HepG2 (cell line): ENCODE measurements at regions not wholly inside any gene's neighbourhood (a gene's known extent, or its start where the extent isn't known, plus 50 kb on each side); places are given as distances from the start of the nearest gene placed in this dataset.

ENCODE experiments used
- ATAC-seq: fragments of 200-7000 bp; cut with Tn5 transposase; 3 replicates; pipeline ENCODE4 v1.9.1; 2020; ENCODE audit warnings: mild to moderate bottlenecking, moderate library complexity
- BruUV-seq: library from RNA; stranded (reverse); fragments of 400-500 nt; replicated peaks from 2 replicates; lab custom pipeline; 2021; lab: Mats Ljungman, UMichigan
- CTCF ChIA-PET: fragments of 300-600 bp; formaldehyde crosslinking; extraction: SDS; loops from one replicate; lab custom pipeline; 2021; ENCODE audit warnings: low total read pairs, inconsistent platforms, low intra/inter-chr PET ratio; lab: Yijun Ruan, JAX
- POLR2A ChIA-PET: fragments of 350-600 bp; sonication (Branson Sonifier 250); formaldehyde crosslinking; loops from one replicate; lab custom pipeline; 2020; ENCODE audit warnings: antibody characterized with exemption, inconsistent platforms; lab: Yijun Ruan, JAX
- DNase-seq: peaks from one replicate; pipeline ENCODE4 v3.0.0-alpha.2; 2015; ENCODE audit warnings: low spot score
- FAIRE-seq: peaks from 3 replicates; lab custom pipeline; 2011; peaks lifted over from hg19 to GRCh38; lab: Jason Lieb, UNC
- H2AFZ ChIP-seq: one replicate; pipeline ENCODE4 v1.6.1; 2011; ENCODE audit warnings: low read length, inconsistent platforms
- H3K27ac ChIP-seq: fragments of 300-600 bp; 3 replicates; pipeline ENCODE4 v1.8.0; 2011; ENCODE audit warnings: mixed run types, mild to moderate bottlenecking, mixed read lengths, low read length, inconsistent platforms; ENCODE audit not compliant: insufficient read depth; ENCODE audit errors: extremely low read length
- H3K27me3 ChIP-seq, 2 experiments: fragments of 200-600 bp in 1 of 2; 2 replicates in 1 of 2; 3 replicates in 1 of 2; pipeline versions ENCODE4 v1.6.0 to v1.8.0; 2011; ENCODE audit warnings: low read length in 2 of 2, mild to moderate bottlenecking in 2 of 2, moderate library complexity in 2 of 2, inconsistent platforms in 1 of 2; ENCODE audit not compliant: insufficient read depth in 2 of 2, control insufficient read depth in 1 of 2
- H3K36me3 ChIP-seq, 2 experiments: fragments of 200-600 bp in 1 of 2; replicated peaks in 1 of 2; 2 replicates in 1 of 2; 3 replicates in 1 of 2; pipeline versions ENCODE4 v1.5.1 to v1.8.0; 2011; ENCODE audit warnings: low read length in 2 of 2, inconsistent platforms in 1 of 2; ENCODE audit not compliant: insufficient read depth in 2 of 2, control insufficient read depth in 1 of 2
- H3K4me1 ChIP-seq: 2 replicates; pipeline ENCODE4 v1.5.1; 2012; ENCODE audit warnings: low read length, inconsistent platforms; ENCODE audit not compliant: insufficient read depth
- H3K4me2 ChIP-seq: 2 replicates; pipeline ENCODE4 v1.6.0; 2011; ENCODE audit warnings: low read depth, low read length, inconsistent platforms
- H3K4me3 ChIP-seq, 3 experiments: fragments of 200-600 bp in 1 of 3; sonication (generic), shearing (Covaris generic) in 1 of 3; replicated peaks in 1 of 3; 2 replicates each; pipeline ENCODE4 v1.5.1; 2011 to 2016; ENCODE audit warnings: low read length in 3 of 3, inconsistent platforms in 2 of 3, low read depth in 2 of 3, mild to moderate bottlenecking in 2 of 3, control low read depth in 1 of 3, mixed read lengths in 1 of 3; ENCODE audit not compliant: insufficient read depth in 1 of 3
- H3K79me2 ChIP-seq: one replicate; pipeline ENCODE4 v1.6.1; 2011; ENCODE audit warnings: low read length, inconsistent platforms; ENCODE audit not compliant: insufficient read depth
- H3K9ac ChIP-seq: 2 replicates; pipeline ENCODE4 v1.6.0; 2011; ENCODE audit warnings: mild to moderate bottlenecking, low read depth, low read length, inconsistent platforms; ENCODE audit not compliant: insufficient read depth
- H3K9me3 ChIP-seq: 2 replicates; pipeline ENCODE4 v1.5.1; 2012; ENCODE audit warnings: mild to moderate bottlenecking, low read length
- H4K20me1 ChIP-seq: 2 replicates; pipeline ENCODE4 v1.6.0; 2011; ENCODE audit warnings: inconsistent platforms, mild to moderate bottlenecking, low read length, moderate library complexity; ENCODE audit not compliant: insufficient read depth
- DMAP1 ChIP-seq: IDR thresholded peaks from 2 replicates; pipeline ENCODE4 v1.6.1; 2016
- DPF2 ChIP-seq: sonication (generic); formaldehyde crosslinking; IDR thresholded peaks from 2 replicates; pipeline ENCODE4 v1.4.0; 2020; ENCODE audit warnings: mild to moderate bottlenecking, low read depth, missing genetic modification reagents, borderline replicate concordance
- MAFK ChIP-seq, 2 experiments: IDR thresholded peaks in 1 of 2; conservative IDR thresholded peaks in 1 of 2; 2 replicates each; pipeline ENCODE4 v1.6.1; 2011; ENCODE audit warnings: improper control_type of control experiment in 2 of 2, low read length in 2 of 2
- MEIS2 ChIP-seq: sonication (generic); formaldehyde crosslinking; IDR thresholded peaks from 2 replicates; pipeline ENCODE4 v1.9.0; 2021; ENCODE audit warnings: mild to moderate bottlenecking, missing genetic modification reagents
- MIXL1 ChIP-seq: IDR thresholded peaks from 2 replicates; pipeline ENCODE4 v1.6.1; 2016
- MYNN ChIP-seq: sonication (generic); formaldehyde crosslinking; IDR thresholded peaks from 2 replicates; pipeline ENCODE4 v1.4.0; 2020; ENCODE audit warnings: mild to moderate bottlenecking, low read depth, missing genetic modification reagents
- NAIF1 ChIP-seq: sonication (generic); formaldehyde crosslinking; IDR thresholded peaks from 2 replicates; pipeline ENCODE4 v1.5.0; 2020; ENCODE audit warnings: mild to moderate bottlenecking, missing genetic modification reagents, borderline replicate concordance
- PCBP2 ChIP-seq: fragments of 200-400 bp; formaldehyde crosslinking; optimal IDR thresholded peaks from 2 replicates; pipeline ENCODE3; 2018; ENCODE audit warnings: low read length, low read depth; ENCODE audit not compliant: poor library complexity, severe bottlenecking
- PRPF4 ChIP-seq: fragments of 200-400 bp; formaldehyde crosslinking; IDR thresholded peaks from 2 replicates; pipeline ENCODE4 v1.6.1; 2016; ENCODE audit warnings: low read length, low read depth; ENCODE audit not compliant: poor library complexity, severe bottlenecking
- SAP130 ChIP-seq: IDR thresholded peaks from 2 replicates; pipeline ENCODE4 v1.6.1; 2016; ENCODE audit warnings: low read depth
- TOPORS ChIP-seq: sonication (generic); formaldehyde crosslinking; IDR thresholded peaks from 2 replicates; pipeline ENCODE4 v1.8.0; 2023; ENCODE audit warnings: mild to moderate bottlenecking, missing genetic modification reagents
- ZFP36 ChIP-seq: fragments of 150-350 bp; IDR thresholded peaks from 2 replicates; pipeline ENCODE4 v1.6.1; 2018; ENCODE audit warnings: borderline replicate concordance, low read length, low read depth; ENCODE audit not compliant: partially characterized antibody
- ZNF274 ChIP-seq: sonication (generic); formaldehyde crosslinking; IDR thresholded peaks from 2 replicates; pipeline ENCODE4 v1.5.1; 2020; ENCODE audit warnings: mild to moderate bottlenecking, missing genetic modification reagents
- ZNF382 ChIP-seq: sonication (generic); formaldehyde crosslinking; IDR thresholded peaks from 2 replicates; pipeline ENCODE4 v1.5.0; 2020; ENCODE audit warnings: missing genetic modification reagents, mild to moderate bottlenecking, borderline replicate concordance
- ZNF761 ChIP-seq: sonication (generic); formaldehyde crosslinking; conservative IDR thresholded peaks from 2 replicates; pipeline ENCODE4 v1.4.0; 2020; ENCODE audit warnings: mild to moderate bottlenecking, missing genetic modification reagents
- ZNF792 ChIP-seq: IDR thresholded peaks from 2 replicates; pipeline ENCODE4 v1.6.1; 2016
- in situ Hi-C: cut with HindIII; loops from 2 replicates; pipeline ENCODE4 v1.10.0; 2017; ENCODE audit warnings: low pct_unique_long_range_greater_than_20kb; ENCODE audit not compliant: extremely low pct_ligation_motif_present
- intact Hi-C: fragments of 100-400 bp; cut with micrococcal nuclease; formaldehyde crosslinking; loops from one replicate; pipeline ENCODE4 v1.10.0; 2022; ENCODE audit not compliant: unreplicated experiment
- TF ChIP-seq, protein P1 (sequence below): sonication (generic); formaldehyde crosslinking; IDR thresholded peaks from 2 replicates; pipeline ENCODE4 v1.4.0; 2020; ENCODE audit warnings: mild to moderate bottlenecking, missing genetic modification reagents
- TF ChIP-seq, protein P2 (sequence below): sonication (generic); formaldehyde crosslinking; IDR thresholded peaks from 2 replicates; pipeline ENCODE4 v1.5.1; 2020; ENCODE audit warnings: missing genetic modification reagents, mild to moderate bottlenecking, borderline replicate concordance
- TF ChIP-seq, protein P3 (sequence below): sonication (generic); formaldehyde crosslinking; IDR thresholded peaks from 2 replicates; pipeline ENCODE4 v1.4.0; 2020; ENCODE audit warnings: missing genetic modification reagents, mild to moderate bottlenecking, borderline replicate concordance
- TF ChIP-seq, protein P4 (sequence below): sonication (generic); formaldehyde crosslinking; IDR thresholded peaks from 2 replicates; pipeline ENCODE4 v1.8.1; 2022; ENCODE audit warnings: mild to moderate bottlenecking, missing genetic modification reagents

DNA sequence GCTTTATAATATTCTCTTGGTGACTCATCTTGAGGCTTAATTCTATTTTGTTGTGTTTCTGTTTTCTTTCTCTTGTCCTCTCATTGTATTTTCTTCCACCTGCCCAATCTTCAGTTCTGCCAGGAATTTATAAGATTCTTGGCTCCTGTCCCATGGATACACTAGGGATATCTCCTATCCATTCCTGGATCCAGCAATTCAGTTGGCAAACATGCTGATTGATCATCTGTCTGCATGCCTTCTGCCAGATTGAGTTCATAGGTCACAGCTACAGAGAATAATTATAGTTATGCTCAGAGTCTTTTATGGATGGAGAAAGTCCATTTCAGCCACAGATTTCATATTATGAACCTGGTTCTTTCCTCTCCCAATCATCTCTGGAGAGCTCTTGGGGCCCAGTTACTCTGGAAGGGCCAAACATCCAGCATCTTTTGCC is 140.4 kb upstream of the MAGI2 start:
- Histone ChIP-seq H3K4me2 (no peak overlapping the region), H3K27ac (no peak overlapping the region), H3K9me3 (no peaks in the 10 kb centered on the region), H3K36me3 (no peaks in the 10 kb centered on the region), H3K9ac (no peak overlapping the region), H3K79me2 (no peaks in the 10 kb centered on the region), H3K4me3 (no peak overlapping the region), H3K27me3 (no peaks in the 10 kb centered on the region), H2AFZ (no peak overlapping the region), H4K20me1 (no peaks in the 10 kb centered on the region), H3K4me1 (no peaks in the 10 kb centered on the region)
- no peak for FAIRE-seq
- DNase-seq, result no peak
- no TSS peak for BruUV-seq
- TF ChIP-seq, protein P1, sequence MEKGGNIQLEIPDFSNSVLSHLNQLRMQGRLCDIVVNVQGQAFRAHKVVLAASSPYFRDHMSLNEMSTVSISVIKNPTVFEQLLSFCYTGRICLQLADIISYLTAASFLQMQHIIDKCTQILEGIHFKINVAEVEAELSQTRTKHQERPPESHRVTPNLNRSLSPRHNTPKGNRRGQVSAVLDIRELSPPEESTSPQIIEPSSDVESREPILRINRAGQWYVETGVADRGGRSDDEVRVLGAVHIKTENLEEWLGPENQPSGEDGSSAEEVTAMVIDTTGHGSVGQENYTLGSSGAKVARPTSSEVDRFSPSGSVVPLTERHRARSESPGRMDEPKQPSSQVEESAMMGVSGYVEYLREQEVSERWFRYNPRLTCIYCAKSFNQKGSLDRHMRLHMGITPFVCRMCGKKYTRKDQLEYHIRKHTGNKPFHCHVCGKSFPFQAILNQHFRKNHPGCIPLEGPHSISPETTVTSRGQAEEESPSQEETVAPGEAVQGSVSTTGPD (CRISPR knock-in tag), result no peak
- TF ChIP-seq ZNF274, result no peak
- no peak for TF ChIP-seq ZFP36
- TF ChIP-seq MIXL1 (CRISPR knock-in tag), result no peak
- no peak for TF ChIP-seq TOPORS (CRISPR knock-in tag)
- no peak for TF ChIP-seq ZNF792
- TF ChIP-seq PCBP2, result no peak
- TF ChIP-seq, protein P2, sequence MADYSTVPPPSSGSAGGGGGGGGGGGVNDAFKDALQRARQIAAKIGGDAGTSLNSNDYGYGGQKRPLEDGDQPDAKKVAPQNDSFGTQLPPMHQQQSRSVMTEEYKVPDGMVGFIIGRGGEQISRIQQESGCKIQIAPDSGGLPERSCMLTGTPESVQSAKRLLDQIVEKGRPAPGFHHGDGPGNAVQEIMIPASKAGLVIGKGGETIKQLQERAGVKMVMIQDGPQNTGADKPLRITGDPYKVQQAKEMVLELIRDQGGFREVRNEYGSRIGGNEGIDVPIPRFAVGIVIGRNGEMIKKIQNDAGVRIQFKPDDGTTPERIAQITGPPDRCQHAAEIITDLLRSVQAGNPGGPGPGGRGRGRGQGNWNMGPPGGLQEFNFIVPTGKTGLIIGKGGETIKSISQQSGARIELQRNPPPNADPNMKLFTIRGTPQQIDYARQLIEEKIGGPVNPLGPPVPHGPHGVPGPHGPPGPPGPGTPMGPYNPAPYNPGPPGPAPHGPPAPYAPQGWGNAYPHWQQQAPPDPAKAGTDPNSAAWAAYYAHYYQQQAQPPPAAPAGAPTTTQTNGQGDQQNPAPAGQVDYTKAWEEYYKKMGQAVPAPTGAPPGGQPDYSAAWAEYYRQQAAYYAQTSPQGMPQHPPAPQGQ, result no peak
- TF ChIP-seq MAFK (conservative IDR thresholded peaks at IDR 0.05 in 1 of 2, IDR thresholded peaks at IDR 0.05 in 1 of 2; ENCODE audit: low read length in 2 of 2), result no peak
- TF ChIP-seq SAP130 (CRISPR knock-in tag), result no peak
- TF ChIP-seq MEIS2 (CRISPR knock-in tag), result no peak
- no peak for TF ChIP-seq NAIF1 (CRISPR knock-in tag)
- TF ChIP-seq, protein P3, sequence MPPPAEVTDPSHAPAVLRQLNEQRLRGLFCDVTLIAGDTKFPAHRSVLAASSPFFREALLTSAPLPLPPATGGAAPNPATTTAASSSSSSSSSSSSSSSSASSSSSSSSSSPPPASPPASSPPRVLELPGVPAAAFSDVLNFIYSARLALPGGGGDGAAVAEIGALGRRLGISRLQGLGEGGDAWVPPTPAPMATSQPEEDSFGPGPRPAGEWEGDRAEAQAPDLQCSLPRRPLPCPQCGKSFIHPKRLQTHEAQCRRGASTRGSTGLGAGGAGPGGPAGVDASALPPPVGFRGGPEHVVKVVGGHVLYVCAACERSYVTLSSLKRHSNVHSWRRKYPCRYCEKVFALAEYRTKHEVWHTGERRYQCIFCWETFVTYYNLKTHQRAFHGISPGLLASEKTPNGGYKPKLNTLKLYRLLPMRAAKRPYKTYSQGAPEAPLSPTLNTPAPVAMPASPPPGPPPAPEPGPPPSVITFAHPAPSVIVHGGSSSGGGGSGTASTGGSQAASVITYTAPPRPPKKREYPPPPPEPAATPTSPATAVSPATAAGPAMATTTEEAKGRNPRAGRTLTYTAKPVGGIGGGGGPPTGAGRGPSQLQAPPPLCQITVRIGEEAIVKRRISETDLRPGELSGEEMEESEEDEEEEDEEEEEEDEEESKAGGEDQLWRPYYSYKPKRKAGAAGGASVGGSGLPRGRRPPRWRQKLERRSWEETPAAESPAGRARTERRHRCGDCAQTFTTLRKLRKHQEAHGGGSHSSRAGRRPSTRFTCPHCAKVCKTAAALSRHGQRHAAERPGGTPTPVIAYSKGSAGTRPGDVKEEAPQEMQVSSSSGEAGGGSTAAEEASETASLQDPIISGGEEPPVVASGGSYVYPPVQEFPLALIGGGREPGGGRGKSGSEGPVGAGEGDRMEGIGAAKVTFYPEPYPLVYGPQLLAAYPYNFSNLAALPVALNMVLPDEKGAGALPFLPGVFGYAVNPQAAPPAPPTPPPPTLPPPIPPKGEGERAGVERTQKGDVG (CRISPR knock-in tag), result no peak
- TF ChIP-seq, protein P4, sequence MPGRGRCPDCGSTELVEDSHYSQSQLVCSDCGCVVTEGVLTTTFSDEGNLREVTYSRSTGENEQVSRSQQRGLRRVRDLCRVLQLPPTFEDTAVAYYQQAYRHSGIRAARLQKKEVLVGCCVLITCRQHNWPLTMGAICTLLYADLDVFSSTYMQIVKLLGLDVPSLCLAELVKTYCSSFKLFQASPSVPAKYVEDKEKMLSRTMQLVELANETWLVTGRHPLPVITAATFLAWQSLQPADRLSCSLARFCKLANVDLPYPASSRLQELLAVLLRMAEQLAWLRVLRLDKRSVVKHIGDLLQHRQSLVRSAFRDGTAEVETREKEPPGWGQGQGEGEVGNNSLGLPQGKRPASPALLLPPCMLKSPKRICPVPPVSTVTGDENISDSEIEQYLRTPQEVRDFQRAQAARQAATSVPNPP, result no peak
- TF ChIP-seq PRPF4, result no peak
- no peak for TF ChIP-seq DMAP1 (CRISPR knock-in tag)
- TF ChIP-seq ZNF761 (CRISPR knock-in tag), result no peak
- TF ChIP-seq MYNN (CRISPR knock-in tag), result no peak
- TF ChIP-seq ZNF382 (CRISPR knock-in tag), result no peak
- TF ChIP-seq DPF2 (CRISPR knock-in tag), result no peak
- ATAC-seq, result no peak
- intact Hi-C loops, result no loop called here
- in situ Hi-C loops, result no loop called here
- CTCF ChIA-PET, result no interaction called here
- POLR2A ChIA-PET, result no interaction called here
